Upper lobe of left lung (tissue), 4 donors: ENCODE measurements at regions not wholly inside any gene's neighbourhood (a gene's known extent, or its start where the extent isn't known, plus 50 kb on each side); places are given as distances from the start of the nearest gene placed in this dataset.

Experiments used
- EP300 ChIP-seq, 4 donors: sonication (generic); formaldehyde crosslinking; IDR thresholded peaks; one replicate each; pipeline ENCODE4 v1.5.1; 2017; ENCODE audit warnings: antibody characterized with exemption in 4 of 4, control low read depth in 2 of 4
- POLR2A ChIP-seq, 4 donors: fragments of 450-650 bp; IDR thresholded peaks; one replicate each; pipeline ENCODE4 v1.5.1; 2016 to 2017; ENCODE audit warnings: antibody characterized with exemption in 4 of 4, mild to moderate bottlenecking in 2 of 4
- TF ChIP-seq, protein P1 (sequence below), 6 experiments: fragments of 450-650 bp in 4 of 6; fragments of 200-600 bp in 2 of 6; sonication (generic) in 2 of 6; IDR thresholded peaks; one replicate each; pipeline ENCODE4 v1.5.1; 2016 to 2019; ENCODE audit warnings: antibody characterized with exemption in 6 of 6

DNA sequence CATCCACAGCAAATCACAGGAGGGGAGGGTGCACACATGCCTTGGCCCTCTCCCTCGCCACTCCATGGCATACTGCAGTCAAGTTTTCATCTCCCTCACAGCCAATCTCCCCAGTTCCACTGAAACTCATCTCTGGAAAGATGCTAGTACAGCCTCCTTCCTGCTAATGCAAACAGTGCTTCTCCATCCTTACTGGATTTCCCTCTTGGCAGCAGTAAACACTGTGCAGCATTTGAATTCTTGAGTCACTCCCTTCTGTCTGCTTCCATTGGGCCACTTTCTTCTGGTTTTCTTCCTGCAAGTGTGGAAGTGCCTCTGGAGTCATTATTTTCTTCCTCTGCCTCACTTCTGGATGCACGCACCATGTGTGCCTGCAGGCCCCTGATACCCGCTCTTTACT lies 460.3 kb downstream of the QKI start:
- TF ChIP-seq, protein P1, sequence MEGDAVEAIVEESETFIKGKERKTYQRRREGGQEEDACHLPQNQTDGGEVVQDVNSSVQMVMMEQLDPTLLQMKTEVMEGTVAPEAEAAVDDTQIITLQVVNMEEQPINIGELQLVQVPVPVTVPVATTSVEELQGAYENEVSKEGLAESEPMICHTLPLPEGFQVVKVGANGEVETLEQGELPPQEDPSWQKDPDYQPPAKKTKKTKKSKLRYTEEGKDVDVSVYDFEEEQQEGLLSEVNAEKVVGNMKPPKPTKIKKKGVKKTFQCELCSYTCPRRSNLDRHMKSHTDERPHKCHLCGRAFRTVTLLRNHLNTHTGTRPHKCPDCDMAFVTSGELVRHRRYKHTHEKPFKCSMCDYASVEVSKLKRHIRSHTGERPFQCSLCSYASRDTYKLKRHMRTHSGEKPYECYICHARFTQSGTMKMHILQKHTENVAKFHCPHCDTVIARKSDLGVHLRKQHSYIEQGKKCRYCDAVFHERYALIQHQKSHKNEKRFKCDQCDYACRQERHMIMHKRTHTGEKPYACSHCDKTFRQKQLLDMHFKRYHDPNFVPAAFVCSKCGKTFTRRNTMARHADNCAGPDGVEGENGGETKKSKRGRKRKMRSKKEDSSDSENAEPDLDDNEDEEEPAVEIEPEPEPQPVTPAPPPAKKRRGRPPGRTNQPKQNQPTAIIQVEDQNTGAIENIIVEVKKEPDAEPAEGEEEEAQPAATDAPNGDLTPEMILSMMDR (IDR thresholded peaks at IDR 0.05), result no peak
- TF ChIP-seq POLR2A (IDR thresholded peaks at IDR 0.05) (no peak), EP300 (IDR thresholded peaks at IDR 0.05) (no peak)
